22Rv1 (cell line): ENCODE measurements at regions not wholly inside any gene's neighbourhood (a gene's known extent, or its start where the extent isn't known, plus 50 kb on each side); places are given as distances from the start of the nearest gene placed in this dataset.

ENCODE experiments used
- ZFX ChIP-seq: fragments of 450-650 bp; IDR thresholded peaks from 2 replicates; pipeline ENCODE4 v1.6.1; 2017; ENCODE audit warnings: antibody characterized with exemption, borderline replicate concordance
- TF ChIP-seq, protein P1 (sequence below): fragments of 450-650 bp; IDR thresholded peaks from 2 replicates; pipeline ENCODE4 v1.5.1; 2017; ENCODE audit warnings: mild to moderate bottlenecking

DNA sequence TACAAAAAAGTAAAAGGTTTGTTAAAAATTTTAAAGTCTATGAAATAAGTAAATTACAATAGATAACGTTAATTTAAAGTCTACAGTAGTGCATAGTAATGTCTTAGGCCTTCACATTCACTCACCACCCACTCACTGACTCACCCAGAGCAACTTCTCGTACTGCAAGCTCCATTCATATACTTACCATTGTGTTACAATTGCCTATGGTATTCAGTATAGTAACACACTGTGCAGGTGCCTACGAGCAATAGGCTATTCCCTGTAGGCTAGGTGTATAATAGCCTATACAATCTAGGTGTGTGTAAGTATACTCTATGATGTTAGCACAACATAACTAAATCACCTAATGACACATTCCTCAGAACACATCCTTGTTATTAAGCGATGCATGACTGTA, 435.3 kb upstream of the TMTC1 start:
- TF ChIP-seq, protein P1, sequence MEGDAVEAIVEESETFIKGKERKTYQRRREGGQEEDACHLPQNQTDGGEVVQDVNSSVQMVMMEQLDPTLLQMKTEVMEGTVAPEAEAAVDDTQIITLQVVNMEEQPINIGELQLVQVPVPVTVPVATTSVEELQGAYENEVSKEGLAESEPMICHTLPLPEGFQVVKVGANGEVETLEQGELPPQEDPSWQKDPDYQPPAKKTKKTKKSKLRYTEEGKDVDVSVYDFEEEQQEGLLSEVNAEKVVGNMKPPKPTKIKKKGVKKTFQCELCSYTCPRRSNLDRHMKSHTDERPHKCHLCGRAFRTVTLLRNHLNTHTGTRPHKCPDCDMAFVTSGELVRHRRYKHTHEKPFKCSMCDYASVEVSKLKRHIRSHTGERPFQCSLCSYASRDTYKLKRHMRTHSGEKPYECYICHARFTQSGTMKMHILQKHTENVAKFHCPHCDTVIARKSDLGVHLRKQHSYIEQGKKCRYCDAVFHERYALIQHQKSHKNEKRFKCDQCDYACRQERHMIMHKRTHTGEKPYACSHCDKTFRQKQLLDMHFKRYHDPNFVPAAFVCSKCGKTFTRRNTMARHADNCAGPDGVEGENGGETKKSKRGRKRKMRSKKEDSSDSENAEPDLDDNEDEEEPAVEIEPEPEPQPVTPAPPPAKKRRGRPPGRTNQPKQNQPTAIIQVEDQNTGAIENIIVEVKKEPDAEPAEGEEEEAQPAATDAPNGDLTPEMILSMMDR: no peak
- no peak for TF ChIP-seq ZFX
